ENCODE measurements at regions not wholly inside any gene's neighbourhood (a gene's known extent, or its start where the extent isn't known, plus 50 kb on each side); places are given as distances from the start of the nearest gene placed in this dataset.

GRCh38 chr2:221777119-221777518 lies 205.0 kb upstream of the EPHA4 start:
- TF ChIP-seq EZH2 (IDR thresholded peaks at IDR 0.05; ENCODE audit: borderline replicate concordance) = no peak
- no peak for TF ChIP-seq CTCF (IDR thresholded peaks at IDR 0.05; ENCODE audit: poor library complexity)
- TF ChIP-seq EZH2phosphoT487 (IDR thresholded peaks at IDR 0.05; ENCODE audit: low read depth, severe bottlenecking, unreplicated experiment) = no peak
